ENCODE measurements at regions not wholly inside any gene's neighbourhood (a gene's known extent, or its start where the extent isn't known, plus 50 kb on each side); places are given as distances from the start of the nearest gene placed in this dataset.

DNA sequence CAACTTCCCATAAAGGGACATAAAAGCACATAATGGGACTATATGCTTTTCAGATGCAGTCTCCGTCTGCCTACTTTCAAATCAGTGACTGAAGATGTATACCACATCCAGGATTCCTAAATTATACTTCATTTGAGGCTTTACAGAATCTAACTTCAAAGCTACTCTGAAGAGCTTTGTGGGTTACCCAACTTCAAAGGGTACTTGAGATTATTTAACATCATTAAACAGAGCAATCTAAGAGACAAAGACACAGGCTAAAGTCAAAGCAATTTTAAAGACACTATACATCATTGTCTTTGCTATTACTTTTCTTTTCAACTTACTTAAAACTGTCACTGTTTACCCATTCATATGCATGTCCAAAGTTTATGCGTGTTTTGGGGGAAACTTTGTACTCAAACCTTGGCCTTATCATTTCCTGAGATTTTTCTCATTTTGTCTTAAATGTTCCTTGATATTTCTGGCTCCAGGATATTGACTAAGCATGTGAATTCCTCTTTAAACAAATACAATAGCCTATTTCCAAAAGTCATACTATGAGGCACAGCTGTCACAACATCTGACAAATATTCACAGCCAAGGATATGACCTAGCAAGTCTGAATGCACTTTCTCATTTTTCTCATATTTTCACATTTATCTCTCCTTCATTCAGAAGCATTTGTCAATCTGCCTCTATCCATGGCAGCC, 1985.1 kb upstream of the PIK3C3 start:
- H3K36me3 ChIP-seq, result no peaks in the 10 kb centered on the region
- H3K9me3 ChIP-seq, result no peaks in the 10 kb centered on the region
- DNase-seq (ENCODE audit: low spot score in 2 of 2), result no peak
- TF ChIP-seq POLR2AphosphoS5 (IDR thresholded peaks at IDR 0.05), result no peak
- TF ChIP-seq, protein P1, sequence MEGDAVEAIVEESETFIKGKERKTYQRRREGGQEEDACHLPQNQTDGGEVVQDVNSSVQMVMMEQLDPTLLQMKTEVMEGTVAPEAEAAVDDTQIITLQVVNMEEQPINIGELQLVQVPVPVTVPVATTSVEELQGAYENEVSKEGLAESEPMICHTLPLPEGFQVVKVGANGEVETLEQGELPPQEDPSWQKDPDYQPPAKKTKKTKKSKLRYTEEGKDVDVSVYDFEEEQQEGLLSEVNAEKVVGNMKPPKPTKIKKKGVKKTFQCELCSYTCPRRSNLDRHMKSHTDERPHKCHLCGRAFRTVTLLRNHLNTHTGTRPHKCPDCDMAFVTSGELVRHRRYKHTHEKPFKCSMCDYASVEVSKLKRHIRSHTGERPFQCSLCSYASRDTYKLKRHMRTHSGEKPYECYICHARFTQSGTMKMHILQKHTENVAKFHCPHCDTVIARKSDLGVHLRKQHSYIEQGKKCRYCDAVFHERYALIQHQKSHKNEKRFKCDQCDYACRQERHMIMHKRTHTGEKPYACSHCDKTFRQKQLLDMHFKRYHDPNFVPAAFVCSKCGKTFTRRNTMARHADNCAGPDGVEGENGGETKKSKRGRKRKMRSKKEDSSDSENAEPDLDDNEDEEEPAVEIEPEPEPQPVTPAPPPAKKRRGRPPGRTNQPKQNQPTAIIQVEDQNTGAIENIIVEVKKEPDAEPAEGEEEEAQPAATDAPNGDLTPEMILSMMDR (IDR thresholded peaks at IDR 0.05), result no peak
- TF ChIP-seq POLR2A (IDR thresholded peaks at IDR 0.05), result no peak
- no peak for TF ChIP-seq EP300 (IDR thresholded peaks at IDR 0.05)
- 69% methylated on average over 2 of the region's 2 CpGs for WGBS
- no peak overlapping the region for H3K4me3 ChIP-seq
- no peaks in the 10 kb centered on the region for H3K4me1 ChIP-seq
- H3K27me3 ChIP-seq, result no peaks in the 10 kb centered on the region
- H3K27ac ChIP-seq, result no peak overlapping the region

DNA sequence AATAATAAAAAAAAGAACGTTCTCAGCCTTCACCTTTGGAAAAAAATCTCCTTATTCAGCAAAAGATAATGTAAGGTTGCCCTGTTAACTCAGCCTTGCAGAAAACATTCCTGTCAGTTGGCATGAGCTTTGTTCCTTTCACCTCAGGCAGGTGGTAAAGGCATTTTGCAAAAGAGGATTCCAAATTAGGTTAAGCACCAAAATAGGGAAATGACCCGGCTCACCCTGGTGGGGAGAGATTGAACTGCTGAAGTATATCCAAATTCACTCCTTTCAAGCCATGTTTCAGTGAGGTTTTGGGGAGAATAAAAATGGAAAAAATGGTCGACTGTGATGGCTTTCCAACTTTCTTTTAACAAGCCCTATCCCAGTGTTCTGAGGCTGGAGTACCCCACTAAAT, 1988.8 kb upstream of the PIK3C3 start:
- H3K27ac ChIP-seq, result no peak overlapping the region
- TF ChIP-seq, protein P1 (IDR thresholded peaks at IDR 0.05), result no peak
- WGBS, result 41% methylated on average over 3 of the region's 3 CpGs
- no peaks in the 10 kb centered on the region for H3K27me3 ChIP-seq
- no peaks in the 10 kb centered on the region for H3K4me1 ChIP-seq
- H3K4me3 ChIP-seq, result no peak overlapping the region
- DNase-seq (ENCODE audit: low spot score in 2 of 2), result no peak
- H3K9me3 ChIP-seq, result no peaks in the 10 kb centered on the region
- no peaks in the 10 kb centered on the region for H3K36me3 ChIP-seq

DNA sequence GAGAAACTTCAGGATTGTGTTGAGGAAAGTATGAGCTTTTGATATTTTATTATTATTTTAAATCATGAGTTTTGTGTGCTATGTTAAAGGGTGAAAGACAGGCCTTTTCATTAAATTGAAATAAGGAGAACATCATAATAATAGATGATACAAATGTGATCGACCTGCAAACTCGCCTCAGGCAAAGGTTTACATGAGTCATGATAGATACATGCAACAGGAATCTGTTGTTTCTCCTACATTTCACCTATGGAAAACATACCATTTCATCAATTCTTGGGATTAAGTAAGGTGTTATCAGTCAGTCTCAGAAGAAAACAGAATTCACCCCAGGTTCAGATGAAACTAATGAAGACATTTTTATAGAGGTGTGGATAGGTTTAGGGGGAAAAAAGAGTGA, 1992.5 kb upstream of the PIK3C3 start:
- DNase-seq (ENCODE audit: low spot score in 2 of 2), result no peak
- H3K9me3 ChIP-seq, result no peaks in the 10 kb centered on the region
- H3K4me3 ChIP-seq, result no peak overlapping the region
- H3K27ac ChIP-seq, result no peak overlapping the region
- TF ChIP-seq EP300 (IDR thresholded peaks at IDR 0.05) (no peak), POLR2AphosphoS5 (IDR thresholded peaks at IDR 0.05) (no peak)
- TF ChIP-seq, protein P1 (IDR thresholded peaks at IDR 0.05), result no peak
- no peaks in the 10 kb centered on the region for H3K4me1 ChIP-seq
- 66% methylated on average over 2 of the region's 2 CpGs for WGBS
- no peaks in the 10 kb centered on the region for H3K36me3 ChIP-seq
- H3K27me3 ChIP-seq, result no peaks in the 10 kb centered on the region

DNA sequence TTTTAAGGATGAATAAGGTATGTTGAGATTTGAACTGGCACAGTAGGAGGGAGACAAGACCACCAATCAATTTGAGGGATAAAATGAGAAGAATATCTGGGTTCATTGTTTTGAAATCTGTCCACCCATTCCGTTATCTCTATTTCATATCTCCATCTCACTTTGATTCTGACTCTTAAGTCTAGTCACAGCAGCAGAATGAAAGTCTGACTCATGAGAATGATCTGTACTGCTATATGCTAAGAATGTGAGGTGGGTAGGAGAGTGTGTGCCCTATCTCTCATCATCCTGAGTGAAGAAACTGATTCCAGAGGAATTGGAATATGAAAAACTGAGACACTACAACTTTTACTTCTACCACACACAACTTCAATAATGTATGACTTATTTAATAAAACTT, 1994.5 kb upstream of the PIK3C3 start:
- no peaks in the 10 kb centered on the region for H3K36me3 ChIP-seq
- H3K4me3 ChIP-seq, result no peak overlapping the region
- no peaks in the 10 kb centered on the region for H3K9me3 ChIP-seq
- no peaks in the 10 kb centered on the region for H3K27me3 ChIP-seq
- DNase-seq (ENCODE audit: low spot score in 2 of 2), result no peak
- 91% methylated on average over 1 of the region's 1 CpG for WGBS
- H3K4me1 ChIP-seq, result no peaks in the 10 kb centered on the region
- TF ChIP-seq, protein P1 (IDR thresholded peaks at IDR 0.05), result no peak
- TF ChIP-seq POLR2A (IDR thresholded peaks at IDR 0.05), result no peak
- no peak for TF ChIP-seq EP300 (IDR thresholded peaks at IDR 0.05)
- TF ChIP-seq POLR2AphosphoS5 (IDR thresholded peaks at IDR 0.05), result no peak
- H3K27ac ChIP-seq, result no peak overlapping the region

GRCh38 chr18:39959839-39960238, 1995.2 kb upstream of the PIK3C3 start:
- Histone ChIP-seq H3K36me3 (no peaks in the 10 kb centered on the region), H3K27me3 (no peaks in the 10 kb centered on the region), H3K27ac (no peak overlapping the region), H3K9me3 (no peaks in the 10 kb centered on the region), H3K4me3 (no peak overlapping the region), H3K4me1 (no peaks in the 10 kb centered on the region)
- TF ChIP-seq POLR2AphosphoS5 (IDR thresholded peaks at IDR 0.05), result no peak
- TF ChIP-seq POLR2A (IDR thresholded peaks at IDR 0.05), result no peak
- TF ChIP-seq EP300 (IDR thresholded peaks at IDR 0.05), result no peak
- TF ChIP-seq, protein P1 (IDR thresholded peaks at IDR 0.05), result no peak
- 60% methylated on average over 2 of the region's 2 CpGs for WGBS
- no peak for DNase-seq (ENCODE audit: low spot score in 2 of 2)
